ENCODE measurements at regions not wholly inside any gene's neighbourhood (a gene's known extent, or its start where the extent isn't known, plus 50 kb on each side); places are given as distances from the start of the nearest gene placed in this dataset.

- TF ChIP-seq FOXP1 (CRISPR knock-in tag; IDR thresholded peaks at IDR 0.05; ENCODE audit: borderline replicate concordance) (no peak), CTCF (IDR thresholded peaks at IDR 0.05) (no peak), ATF3 (CRISPR knock-in tag; conservative IDR thresholded peaks at IDR 0.05) (no peak), CREM (CRISPR knock-in tag; IDR thresholded peaks at IDR 0.05) (no peak), JAZF1 (CRISPR knock-in tag; IDR thresholded peaks at IDR 0.05) (no peak), MYBL2 (CRISPR knock-in tag; IDR thresholded peaks at IDR 0.05) (no peak), TEAD1 (CRISPR knock-in tag; IDR thresholded peaks at IDR 0.05) (no peak), SP1 (CRISPR knock-in tag; conservative IDR thresholded peaks at IDR 0.05) (no peak), USF2 (CRISPR knock-in tag; IDR thresholded peaks at IDR 0.05) (no peak), MXD4 (CRISPR knock-in tag; IDR thresholded peaks at IDR 0.05; ENCODE audit: borderline replicate concordance) (no peak), MAX (CRISPR knock-in tag; IDR thresholded peaks at IDR 0.05) (no peak)
- TF ChIP-seq, protein P1, sequence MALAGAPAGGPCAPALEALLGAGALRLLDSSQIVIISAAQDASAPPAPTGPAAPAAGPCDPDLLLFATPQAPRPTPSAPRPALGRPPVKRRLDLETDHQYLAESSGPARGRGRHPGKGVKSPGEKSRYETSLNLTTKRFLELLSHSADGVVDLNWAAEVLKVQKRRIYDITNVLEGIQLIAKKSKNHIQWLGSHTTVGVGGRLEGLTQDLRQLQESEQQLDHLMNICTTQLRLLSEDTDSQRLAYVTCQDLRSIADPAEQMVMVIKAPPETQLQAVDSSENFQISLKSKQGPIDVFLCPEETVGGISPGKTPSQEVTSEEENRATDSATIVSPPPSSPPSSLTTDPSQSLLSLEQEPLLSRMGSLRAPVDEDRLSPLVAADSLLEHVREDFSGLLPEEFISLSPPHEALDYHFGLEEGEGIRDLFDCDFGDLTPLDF (CRISPR knock-in tag; IDR thresholded peaks at IDR 0.05): no peak
- TF ChIP-seq, protein P2, sequence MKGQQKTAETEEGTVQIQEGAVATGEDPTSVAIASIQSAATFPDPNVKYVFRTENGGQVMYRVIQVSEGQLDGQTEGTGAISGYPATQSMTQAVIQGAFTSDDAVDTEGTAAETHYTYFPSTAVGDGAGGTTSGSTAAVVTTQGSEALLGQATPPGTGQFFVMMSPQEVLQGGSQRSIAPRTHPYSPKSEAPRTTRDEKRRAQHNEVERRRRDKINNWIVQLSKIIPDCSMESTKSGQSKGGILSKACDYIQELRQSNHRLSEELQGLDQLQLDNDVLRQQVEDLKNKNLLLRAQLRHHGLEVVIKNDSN (CRISPR knock-in tag; IDR thresholded peaks at IDR 0.05): no peak
- TF ChIP-seq, protein P3, sequence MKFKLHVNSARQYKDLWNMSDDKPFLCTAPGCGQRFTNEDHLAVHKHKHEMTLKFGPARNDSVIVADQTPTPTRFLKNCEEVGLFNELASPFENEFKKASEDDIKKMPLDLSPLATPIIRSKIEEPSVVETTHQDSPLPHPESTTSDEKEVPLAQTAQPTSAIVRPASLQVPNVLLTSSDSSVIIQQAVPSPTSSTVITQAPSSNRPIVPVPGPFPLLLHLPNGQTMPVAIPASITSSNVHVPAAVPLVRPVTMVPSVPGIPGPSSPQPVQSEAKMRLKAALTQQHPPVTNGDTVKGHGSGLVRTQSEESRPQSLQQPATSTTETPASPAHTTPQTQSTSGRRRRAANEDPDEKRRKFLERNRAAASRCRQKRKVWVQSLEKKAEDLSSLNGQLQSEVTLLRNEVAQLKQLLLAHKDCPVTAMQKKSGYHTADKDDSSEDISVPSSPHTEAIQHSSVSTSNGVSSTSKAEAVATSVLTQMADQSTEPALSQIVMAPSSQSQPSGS (CRISPR knock-in tag; IDR thresholded peaks at IDR 0.05; ENCODE audit: borderline replicate concordance, low read depth): no peak
Observed at GRCh38 chr6:150800674-150801314, 64.7 kb upstream of the MTHFD1L start.
